ENCODE measurements at regions not wholly inside any gene's neighbourhood (a gene's known extent, or its start where the extent isn't known, plus 50 kb on each side); places are given as distances from the start of the nearest gene placed in this dataset.
A peak's percentile ranks its signal among the peaks of the same experiment; 100 is the strongest.

DNA sequence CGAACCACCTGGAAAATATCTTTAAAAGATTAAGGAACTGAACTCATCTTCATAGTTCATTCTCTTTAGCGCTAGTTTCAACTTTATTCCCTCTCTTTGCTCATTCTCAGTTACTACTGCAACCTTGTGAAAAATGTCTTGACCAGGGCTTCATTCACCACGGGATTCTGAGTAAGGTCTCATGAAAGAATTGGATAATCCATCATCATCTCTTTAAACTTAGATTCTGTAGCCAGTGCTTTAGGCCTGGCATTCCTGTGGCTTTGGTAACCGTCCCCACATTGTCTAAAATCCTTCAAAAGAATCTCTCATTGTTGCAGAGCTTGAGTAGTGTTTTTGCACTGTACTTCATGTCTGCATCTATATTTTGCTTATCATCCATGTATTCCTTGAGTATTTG is 229.5 kb downstream of the ETAA1 start:
- no peak for DNase-seq

DNA sequence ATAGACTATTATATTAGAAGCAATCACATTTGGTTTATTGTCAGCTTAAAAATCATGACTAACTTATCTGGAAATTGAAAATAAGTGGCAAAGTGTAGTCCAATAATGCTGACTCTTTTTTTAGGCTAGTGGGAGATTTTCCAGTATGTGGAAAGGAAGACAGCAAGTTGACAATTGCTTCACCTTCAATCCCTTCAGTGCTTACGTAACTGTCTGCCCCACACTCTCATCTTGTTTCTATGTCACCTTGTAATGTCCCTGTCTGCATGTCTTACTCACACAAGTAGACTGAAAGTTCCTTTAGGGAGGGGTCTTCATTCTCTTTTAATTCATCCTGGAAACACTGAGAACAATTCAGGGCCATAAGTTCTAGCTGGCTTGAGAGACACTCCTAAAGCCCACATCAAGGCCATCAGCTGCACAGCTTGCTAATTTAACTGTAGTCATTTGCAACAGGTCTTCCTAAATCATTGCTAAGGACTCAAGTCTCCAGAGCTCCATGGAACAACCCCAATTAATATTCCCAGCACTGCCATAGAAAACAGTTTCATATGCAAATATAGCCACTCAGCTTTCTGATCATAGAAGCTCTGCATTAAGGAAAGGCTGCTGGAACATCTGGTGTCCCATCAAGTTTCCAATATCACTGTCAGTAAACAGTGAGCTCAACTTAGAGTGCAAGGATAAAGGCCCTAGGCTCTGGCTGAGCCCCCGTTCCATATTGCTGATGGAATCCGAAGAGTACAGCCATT is 230.5 kb downstream of the ETAA1 start:
- DNase-seq = no peak

DNA sequence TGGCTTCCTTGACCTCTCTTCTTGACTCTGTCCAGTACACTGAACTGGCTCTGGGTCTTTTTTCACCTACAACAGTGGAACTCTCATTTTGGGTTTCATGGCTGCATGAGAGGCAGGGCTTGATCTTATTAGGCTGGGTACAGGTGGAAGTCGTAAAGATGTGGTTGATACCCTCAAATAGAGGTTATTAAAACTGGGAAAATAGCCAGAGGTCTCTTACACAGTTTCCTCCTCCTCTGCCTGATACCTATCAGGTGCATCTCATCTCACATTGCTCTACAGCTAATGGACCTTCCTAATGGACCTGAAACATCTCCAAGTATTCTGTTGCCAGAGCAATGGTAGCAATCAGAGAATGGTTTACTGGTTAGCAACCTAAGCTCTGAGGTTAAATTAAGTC is 231.8 kb downstream of the ETAA1 start:
- DNase-seq = no peak

DNA sequence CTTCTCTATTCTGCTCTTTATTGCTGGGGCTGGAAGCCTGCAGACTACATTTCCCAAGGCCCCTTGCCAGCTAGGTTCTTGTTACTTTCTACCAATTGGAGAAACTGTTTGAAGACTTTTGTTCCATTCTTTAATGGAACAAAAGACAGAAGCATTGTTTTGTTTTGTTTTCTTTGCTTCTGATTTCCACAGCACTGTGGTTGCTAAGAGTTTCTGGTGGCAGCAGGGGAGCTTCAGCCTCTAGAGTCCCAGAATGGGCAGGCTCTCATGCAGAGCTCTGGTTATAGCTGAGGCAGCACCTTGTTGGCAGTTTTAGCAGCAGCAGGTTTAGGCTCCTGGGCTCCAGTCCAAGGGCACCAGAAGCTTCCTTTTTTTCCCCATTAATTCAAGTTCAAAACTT is 234.3 kb downstream of the ETAA1 start:
- no peak for DNase-seq

DNA sequence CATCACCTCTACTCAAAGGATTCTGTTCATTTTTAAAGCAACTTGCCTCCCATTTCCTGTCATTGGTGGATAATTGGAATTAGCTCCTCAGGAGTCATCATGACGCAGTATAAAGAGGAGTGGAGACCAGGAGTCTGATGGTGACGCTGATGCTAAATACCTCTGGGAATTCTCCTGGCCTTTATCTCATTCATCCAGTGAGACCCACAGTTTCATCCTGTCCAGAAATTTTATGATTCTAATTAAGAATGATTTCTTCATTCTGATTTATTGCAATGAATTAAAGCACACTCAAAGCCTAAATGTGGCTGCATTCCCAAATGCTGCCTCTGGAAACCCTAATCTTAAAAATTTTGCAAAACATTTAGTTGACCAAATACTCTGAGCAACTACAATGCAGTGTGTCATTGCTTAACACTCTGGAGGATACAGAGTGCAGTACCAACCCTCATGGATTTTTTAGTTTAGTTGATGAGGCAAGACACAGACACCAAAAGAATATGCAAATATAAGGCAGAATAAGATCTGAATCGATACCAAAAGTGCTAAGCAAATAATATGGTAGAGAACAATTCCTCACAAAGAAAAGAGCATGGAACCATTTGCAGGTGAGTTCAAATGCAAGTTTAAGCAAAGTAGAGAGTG is 236.2 kb downstream of the ETAA1 start:
- DNase-seq = no peak

DNA sequence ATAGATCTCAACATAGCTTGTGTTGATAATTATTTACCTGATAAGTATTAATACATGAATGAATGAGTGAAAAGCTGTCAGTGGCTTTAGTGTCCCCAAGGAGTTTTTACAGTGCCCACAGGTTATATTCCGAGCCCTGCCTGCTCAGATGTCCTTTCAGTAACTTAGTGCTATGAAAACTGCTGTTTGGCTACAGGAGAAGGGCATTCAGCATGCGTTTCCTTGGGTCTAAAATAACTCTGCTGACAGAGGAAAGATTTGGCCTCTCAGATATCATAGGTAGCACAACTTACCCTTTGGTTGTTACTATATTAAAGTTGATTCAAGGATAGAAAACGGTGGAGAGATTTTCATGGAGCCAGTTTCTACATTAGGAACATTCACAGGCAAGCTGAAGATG is 241.0 kb downstream of the ETAA1 start:
- DNase-seq = no peak

DNA sequence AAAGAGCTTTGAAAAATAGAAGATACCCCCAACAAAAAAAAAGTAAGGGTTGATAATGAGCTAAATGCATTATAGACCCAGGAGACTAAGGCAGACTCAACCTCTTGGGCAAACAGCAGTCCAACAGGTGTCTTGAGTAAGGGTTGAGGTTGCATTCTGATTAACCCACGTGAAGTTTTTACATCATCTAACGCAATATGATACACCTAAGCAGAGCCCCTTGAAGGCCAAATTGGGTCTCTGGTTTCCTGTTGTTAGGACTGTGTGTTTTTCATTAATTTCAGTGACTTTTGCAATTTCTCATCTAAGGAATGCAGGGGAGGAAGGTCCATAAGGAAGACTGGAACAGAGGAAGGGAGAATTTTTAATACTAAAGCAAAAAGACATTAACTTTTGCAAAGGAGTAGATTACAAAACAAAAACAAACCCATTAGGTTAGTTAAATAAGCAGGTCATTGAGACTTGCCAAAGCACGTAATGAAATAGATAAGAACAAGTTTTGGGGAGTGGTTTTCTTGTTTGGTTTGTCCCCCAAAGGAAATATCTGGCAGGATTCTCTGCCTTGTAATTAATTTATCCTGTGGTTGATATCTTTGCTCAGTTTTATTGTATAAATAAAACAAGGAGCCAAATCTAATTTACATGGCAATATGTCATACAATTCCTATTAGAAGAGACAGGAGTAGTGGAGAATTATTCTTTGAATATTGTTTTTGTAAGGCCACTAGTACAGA is 244.3 kb downstream of the ETAA1 start:
- DNase-seq = no peak

DNA sequence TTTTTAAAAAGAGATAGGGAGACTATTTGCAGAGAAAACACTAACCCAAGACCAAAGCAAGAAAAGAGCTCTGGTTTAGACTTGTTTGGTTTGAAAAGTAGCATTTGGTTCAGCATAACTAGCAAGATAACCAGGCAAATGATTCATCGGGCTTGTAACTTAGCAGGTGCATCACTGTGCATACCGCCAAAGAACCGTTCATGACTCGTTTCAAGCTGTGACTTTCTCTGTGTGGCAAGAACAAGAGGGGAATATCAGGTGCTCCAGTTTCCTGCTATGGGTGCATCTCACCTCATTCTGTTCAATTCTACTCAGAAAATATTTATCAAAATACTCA is 244.9 kb downstream of the ETAA1 start:
- DNase-seq = no peak

DNA sequence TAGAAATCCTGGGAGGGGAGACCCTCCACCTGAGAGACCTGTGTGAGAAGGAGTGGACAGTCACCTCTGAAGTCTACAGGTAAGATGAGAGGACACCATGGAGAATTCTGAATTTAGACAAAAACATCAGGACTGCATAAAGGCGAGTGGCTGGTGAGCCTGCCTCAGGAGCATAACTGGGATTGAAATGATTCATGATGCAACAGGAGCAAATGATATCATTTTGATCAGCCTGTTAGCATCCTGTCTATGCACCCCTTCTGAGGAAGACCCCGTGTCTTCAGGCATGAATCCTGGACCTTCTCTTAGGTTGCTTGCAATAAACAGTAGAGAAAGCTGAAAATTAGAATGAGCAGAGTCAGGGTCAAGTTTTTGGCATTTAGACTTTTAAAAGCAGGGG is 245.8 kb downstream of the ETAA1 start:
- no peak for DNase-seq

DNA sequence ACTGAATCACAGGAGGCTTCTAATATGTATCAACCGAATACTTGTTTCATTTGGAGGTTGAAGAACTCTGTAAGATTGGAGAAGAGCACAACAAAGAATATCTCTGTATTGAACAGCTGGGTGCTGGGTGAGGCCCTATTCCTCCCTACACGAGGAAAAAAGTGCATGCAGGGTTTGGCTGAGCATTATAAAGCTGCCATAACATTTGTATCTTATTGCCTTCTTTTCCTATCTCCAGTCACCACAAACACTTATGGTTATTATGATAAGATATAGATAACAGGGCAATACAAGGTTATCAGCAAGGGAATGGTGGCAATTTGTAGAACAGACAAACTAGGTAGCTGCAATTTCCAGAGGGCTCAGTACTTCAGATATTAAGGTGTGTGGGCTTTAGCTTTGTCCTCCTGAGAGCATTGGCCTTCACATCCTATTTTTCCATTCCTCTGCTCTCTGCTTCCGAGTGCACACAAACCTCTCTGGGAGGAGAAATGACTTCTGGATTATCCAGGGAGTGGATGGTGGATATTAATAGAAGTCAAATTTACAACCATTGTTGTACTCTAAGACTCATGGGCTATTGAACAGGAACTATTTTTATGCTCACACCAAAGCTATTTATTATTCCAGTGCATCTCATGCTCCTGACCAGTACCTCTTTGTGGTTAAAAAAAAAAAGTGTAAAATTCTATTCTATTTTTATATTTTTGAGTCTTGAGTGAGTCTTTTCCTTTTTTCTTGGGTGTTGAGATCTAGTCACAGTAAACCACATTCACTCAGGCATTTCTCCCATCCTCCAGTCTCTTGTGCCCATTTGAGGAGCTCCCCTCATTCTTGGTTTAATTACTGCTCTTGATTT is 248.4 kb downstream of the ETAA1 start:
- no peak for DNase-seq

DNA sequence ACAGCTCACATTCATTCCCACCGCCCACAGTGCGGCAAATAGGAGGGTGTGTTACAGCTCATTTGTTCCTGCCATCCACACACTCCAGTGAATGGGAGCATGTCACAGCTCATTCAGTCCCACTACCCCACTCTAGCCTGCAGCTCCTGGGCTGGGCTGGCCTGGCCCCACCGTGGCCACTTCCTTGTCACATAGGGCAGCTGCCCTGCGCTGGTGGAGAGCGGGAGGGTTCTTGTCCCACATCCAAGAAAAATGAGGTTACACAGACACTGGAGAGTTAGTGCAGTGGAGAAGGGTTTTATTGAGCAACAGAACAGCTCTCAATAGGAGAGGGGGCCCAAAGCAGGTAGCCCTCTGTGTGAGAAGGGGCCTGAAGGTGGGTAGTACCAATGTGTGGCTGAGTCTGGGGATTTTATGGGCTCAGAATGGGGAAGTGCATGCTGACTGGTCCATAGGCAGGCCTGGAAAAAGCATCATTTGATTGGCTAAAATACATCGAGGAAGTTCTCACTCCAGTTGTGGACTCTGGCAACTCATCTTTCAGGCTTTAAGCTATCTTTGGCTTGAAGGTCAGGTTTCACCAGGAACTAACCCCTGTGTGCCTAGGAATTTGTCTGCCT is 249.7 kb downstream of the ETAA1 start:
- DNase-seq = no peak

DNA sequence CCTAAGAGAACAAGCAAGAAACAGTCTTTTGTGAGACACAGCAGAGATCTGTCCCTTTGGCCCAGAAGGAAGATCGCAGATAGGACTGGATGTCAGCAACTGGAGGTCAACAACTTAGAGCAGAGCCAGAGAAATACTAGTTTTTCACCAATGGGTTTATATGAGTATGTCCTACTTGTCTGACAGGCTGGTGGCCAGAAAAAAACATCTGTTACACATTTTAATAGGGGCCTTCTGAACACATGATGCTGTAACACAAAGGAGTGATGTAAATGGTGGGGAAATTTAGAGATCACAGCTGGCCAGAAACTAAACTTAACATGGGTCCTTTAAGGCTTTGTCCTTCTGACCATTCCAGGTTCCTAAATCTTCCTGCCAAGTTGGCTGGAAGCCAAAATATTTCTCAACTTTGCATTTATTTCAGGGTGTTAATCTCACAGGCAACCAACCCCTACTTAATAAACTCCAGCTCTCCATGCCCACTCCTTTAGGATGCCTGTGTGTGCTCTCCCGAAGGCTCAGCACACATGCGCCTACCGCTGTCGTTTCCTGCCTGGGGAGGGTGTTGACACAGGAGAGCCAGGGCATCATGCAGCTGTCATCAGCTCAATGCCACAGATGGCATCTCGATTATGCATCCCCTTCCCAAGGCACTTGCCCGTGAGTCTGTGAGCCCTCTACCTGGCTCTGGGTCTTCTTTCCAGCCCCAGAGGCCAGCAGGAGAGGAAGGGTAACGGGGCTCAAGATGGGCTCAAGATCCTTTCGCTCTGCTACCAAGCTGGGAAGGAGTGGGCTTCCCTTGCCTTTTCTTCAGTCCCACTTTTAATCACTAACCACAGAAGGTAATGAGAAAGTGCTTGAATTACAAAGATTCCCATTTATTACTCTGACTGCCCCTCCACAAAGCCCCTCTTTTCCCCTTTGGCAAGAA is 252.5 kb downstream of the ETAA1 start:
- peak; percentile 74 for DNase-seq

DNA sequence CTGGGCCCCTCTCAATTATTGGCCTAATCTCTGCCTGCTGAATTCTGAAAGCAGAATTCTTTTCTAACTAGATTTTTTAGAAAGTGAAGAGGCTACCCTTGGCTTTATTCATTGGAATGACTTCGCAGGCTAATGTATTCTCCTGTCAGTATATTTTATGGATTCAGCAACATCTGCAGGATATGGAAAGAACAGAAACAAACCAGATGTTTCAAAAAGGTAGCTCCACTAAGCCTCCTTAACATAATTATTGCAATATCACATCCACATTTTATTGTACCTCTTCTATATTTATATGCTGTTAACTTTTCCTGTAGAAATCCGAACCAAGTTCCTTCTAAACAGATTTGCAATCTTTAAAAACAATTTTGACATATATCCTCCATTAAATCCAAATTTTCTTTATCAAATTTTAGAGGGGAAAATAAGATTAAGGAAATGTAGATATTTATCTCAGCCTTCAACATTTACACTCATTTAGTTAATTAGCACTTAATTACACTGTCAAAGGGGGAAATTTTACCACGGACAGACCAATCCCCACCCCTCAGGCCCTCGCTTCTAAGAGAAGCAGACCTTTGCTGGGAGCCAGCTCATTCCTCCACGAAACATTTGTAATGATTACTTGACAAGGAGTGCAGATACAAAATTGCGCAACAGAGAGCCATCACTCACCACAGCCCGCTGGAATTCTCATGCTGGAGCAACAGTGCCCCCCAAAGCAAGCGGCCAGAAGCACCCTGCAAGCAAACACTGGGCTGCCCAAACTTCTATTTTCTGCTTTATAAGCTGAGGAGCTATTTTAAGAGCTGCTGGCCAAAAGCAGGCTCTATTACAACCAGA is 253.4 kb downstream of the ETAA1 start:
- DNase-seq = no peak

DNA sequence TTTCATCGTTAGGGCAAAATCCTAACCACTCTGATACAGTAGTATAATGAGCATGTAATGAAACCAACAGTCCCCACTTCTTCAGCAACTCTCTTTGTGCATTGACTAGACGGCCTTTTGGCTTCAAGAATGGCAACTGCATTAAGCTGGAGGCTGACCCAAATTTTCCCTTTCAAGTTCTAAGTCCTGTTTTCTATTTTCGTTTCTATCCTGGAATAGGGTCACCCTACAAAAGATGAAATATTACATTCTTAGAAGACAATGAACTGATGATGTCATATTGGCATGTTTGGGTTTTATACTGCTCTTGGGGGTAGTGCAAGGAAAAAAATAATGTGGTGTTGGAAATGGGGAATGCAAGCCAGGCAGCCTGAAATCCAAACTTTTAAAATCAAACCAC is 254.4 kb downstream of the ETAA1 start:
- no peak for DNase-seq

DNA sequence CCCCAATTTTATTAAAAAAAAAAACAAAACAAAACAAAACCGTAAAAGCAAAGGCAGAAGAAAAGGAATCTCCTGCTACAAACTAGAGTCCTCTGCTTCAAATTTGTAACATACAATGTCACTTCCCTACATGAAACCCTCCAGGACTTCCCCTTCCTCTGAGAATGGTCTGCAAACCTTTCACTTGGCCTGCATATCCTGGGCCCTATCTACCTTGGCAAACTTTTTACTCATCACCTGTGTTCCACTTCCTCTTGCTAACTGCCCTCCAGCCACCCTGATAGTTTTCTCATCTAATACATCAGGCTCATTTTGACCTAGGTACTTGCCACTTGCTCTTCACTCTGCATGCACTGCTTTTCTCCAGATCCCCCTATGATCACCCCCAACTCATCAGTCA is 255.5 kb downstream of the ETAA1 start:
- no peak for DNase-seq

DNA sequence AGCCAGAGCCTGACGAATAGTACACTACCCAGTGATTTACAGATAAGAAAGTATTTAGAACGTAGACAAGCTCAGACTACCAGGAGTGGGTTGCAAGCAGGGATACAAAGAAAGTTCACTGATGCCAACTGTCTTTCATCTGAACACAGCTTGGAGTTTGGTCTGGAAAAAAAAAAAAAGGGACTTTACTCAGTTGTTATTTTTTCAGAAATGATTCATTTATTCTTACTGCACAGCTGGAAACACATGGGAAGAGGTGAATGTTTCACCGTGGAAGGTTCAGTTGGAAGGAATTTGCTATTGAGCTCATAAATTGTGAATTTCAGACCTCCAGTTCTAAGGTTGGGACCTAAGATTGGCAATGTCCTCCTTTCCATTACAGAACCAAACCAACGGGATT is 259.7 kb downstream of the ETAA1 start:
- no peak for DNase-seq

DNA sequence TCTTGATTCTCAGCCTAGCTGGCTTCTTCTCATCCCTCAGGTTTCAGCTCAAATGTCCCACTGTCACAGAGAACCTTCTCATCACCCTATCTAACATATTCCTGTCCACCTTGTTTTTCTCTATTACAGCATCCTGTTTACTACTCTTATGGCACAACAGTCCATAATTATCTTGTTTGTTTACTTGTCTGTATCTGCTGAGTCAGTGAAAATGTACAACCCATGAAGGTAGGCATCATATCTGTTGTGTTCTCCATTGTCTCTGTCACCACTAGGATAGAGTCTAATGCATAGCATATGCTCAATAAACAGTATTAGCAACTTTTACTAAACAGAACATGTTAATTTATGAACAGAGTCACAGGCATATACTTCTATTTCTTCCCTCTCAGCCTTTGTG is 261.7 kb downstream of the ETAA1 start:
- DNase-seq = no peak

DNA sequence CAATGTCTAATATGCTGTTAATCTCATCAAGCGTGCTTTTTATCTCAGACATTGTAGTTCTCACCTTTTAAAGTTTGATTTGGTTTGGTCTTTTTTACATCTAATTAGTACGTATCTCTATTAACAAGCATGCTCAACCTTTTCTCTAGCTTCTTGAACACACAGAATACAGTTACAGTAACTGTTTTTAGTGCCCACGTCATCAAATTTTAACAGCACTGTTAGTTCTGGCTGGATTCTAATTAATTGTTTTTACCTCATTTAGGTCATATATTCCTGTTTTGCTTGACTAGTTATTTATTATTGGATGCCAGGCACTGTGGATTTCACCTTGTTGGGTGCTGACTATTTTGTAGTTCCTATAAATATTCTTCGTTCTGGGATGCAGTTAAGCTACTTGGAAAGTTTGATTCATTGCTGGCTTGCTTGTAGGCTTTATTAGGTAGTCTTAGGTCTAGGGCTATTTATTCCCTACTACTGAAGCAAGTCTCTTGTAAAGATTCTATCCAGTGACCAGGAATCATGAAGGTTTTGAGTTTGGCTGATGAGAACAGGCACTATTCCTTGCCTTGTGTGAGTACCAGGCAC is 263.0 kb downstream of the ETAA1 start:
- DNase-seq = no peak

DNA sequence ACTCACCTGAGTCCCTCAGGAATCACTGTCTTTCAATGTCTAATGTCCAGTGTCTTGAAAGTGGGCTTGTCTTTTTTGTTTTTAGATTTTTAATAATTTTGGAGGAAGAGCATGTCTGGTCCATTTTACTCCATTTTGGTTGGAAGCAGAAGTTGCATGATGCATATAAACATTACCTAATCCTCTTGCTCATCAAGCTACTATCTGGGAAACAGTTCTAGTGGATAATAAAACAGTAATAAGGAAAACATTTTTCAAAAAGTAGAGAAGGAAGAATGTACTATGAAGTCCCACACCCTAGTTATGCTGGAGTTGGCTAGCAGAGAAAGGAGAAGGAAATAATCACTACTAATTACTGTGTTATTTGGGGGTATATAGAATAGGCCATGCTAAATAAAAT is 263.7 kb downstream of the ETAA1 start:
- no peak for DNase-seq

DNA sequence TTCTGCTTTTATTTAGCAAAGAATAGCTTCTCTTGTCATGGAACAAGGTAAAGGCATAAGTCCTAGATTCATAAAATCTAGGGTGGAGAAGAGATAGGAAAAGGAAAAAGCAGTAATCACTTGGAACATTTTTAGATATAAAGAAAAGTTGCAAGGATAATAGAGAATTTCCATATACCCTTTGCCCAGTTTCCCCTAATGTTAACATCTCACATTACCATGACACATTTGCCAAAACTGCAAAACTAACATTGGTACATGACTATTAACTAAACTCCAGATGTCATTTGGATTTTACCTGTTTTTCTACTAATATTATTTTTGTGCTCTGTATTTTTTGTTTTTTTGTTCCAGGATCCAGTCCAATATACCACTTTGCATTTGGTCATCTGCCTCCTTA is 265.1 kb downstream of the ETAA1 start:
- no peak for DNase-seq
